Dedifferentiated amniotic fluid mesenchymal stem cell (primary cell): ENCODE measurements at regions not wholly inside any gene's neighbourhood (a gene's known extent, or its start where the extent isn't known, plus 50 kb on each side); places are given as distances from the start of the nearest gene placed in this dataset.

Source experiments
- DNase-seq: peaks from one replicate; pipeline ENCODE4 v3.0.0-alpha.2; 2016; ENCODE audit errors: extremely low spot score

GRCh38 chr12:43179486-43179885, 372.5 kb downstream of the ADAMTS20 start:
- no peak for DNase-seq

- DNase-seq = no peak
Measured at GRCh38 chr12:43177276-43177675, 374.7 kb downstream of the ADAMTS20 start.

- no peak for DNase-seq
Measured at GRCh38 chr12:43169115-43169681, 382.8 kb downstream of the ADAMTS20 start.

GRCh38 chr12:43167691-43168090, 384.3 kb downstream of the ADAMTS20 start:
- DNase-seq = no peak

- DNase-seq = no peak
Measured at GRCh38 chr12:43165351-43165750, 386.7 kb downstream of the ADAMTS20 start.

- DNase-seq = no peak
Measured at GRCh38 chr12:43162138-43162537, 389.9 kb downstream of the ADAMTS20 start.

GRCh38 chr12:43159506-43159905, 392.5 kb downstream of the ADAMTS20 start:
- DNase-seq = no peak

- DNase-seq = no peak
Measured at GRCh38 chr12:43158126-43158525, 393.9 kb downstream of the ADAMTS20 start.

GRCh38 chr12:43155376-43155775, 396.6 kb downstream of the ADAMTS20 start:
- no peak for DNase-seq

GRCh38 chr12:43154498-43155045, 397.4 kb downstream of the ADAMTS20 start:
- DNase-seq = no peak

- no peak for DNase-seq
Measured at GRCh38 chr12:43151441-43151981, 400.5 kb downstream of the ADAMTS20 start.

- DNase-seq = no peak
Measured at GRCh38 chr12:43148691-43149090, 403.3 kb downstream of the ADAMTS20 start.

- no peak for DNase-seq
Measured at GRCh38 chr12:43147878-43148277, 404.1 kb downstream of the ADAMTS20 start.

GRCh38 chr12:43145481-43145880, 406.5 kb downstream of the ADAMTS20 start:
- DNase-seq = no peak

- no peak for DNase-seq
Measured at GRCh38 chr12:43143278-43143677, 408.7 kb downstream of the ADAMTS20 start.

- no peak for DNase-seq
Measured at GRCh38 chr12:43132291-43132690, 419.7 kb downstream of the ADAMTS20 start.

- no peak for DNase-seq
Measured at GRCh38 chr12:43131301-43131700, 420.7 kb downstream of the ADAMTS20 start.

- DNase-seq = no peak
Measured at GRCh38 chr12:43127886-43128549, 424.0 kb downstream of the ADAMTS20 start.

- no peak for DNase-seq
Measured at GRCh38 chr12:43126652-43127375, 425.2 kb downstream of the ADAMTS20 start.

GRCh38 chr12:43123461-43123860, 428.5 kb downstream of the ADAMTS20 start:
- no peak for DNase-seq

GRCh38 chr12:43120150-43120549, 431.9 kb downstream of the ADAMTS20 start:
- no peak for DNase-seq

- DNase-seq = no peak
Measured at GRCh38 chr12:43118881-43119280, 433.1 kb downstream of the ADAMTS20 start.

GRCh38 chr12:43118234-43118633, 433.8 kb downstream of the ADAMTS20 start:
- DNase-seq = no peak
